IPS-15b (cell line): ENCODE measurements at regions not wholly inside any gene's neighbourhood (a gene's known extent, or its start where the extent isn't known, plus 50 kb on each side); places are given as distances from the start of the nearest gene placed in this dataset.

ENCODE experiments used
- H3K27me3 ChIP-seq: one replicate; pipeline ENCODE4 v1.6.1; 2013; ENCODE audit warnings: low read length; ENCODE audit not compliant: control insufficient read depth, insufficient read depth
- H3K36me3 ChIP-seq: one replicate; pipeline ENCODE4 v1.6.1; 2013; ENCODE audit warnings: low read length; ENCODE audit not compliant: control insufficient read depth, insufficient read depth
- H3K4me1 ChIP-seq: one replicate; pipeline ENCODE4 v1.6.1; 2013; ENCODE audit warnings: mild to moderate bottlenecking, low read length; ENCODE audit not compliant: control insufficient read depth, insufficient read depth
- H3K4me3 ChIP-seq: one replicate; pipeline ENCODE4 v1.5.1; 2013; ENCODE audit warnings: low read depth, low read length
- H3K9ac ChIP-seq: one replicate; pipeline ENCODE4 v1.6.1; 2013; ENCODE audit warnings: low read depth, mild to moderate bottlenecking, low read length
- H3K9me3 ChIP-seq: one replicate; pipeline ENCODE4 v1.6.1; 2013; ENCODE audit warnings: mild to moderate bottlenecking, low read length; ENCODE audit not compliant: control insufficient read depth, insufficient read depth

- H3K4me3 ChIP-seq: no peak overlapping the region
- no peak overlapping the region for H3K9ac ChIP-seq
- H3K4me1 ChIP-seq: no peaks in the 10 kb centered on the region
- no peaks in the 10 kb centered on the region for H3K27me3 ChIP-seq
- H3K9me3 ChIP-seq: no peaks in the 10 kb centered on the region
- H3K36me3 ChIP-seq: no peaks in the 10 kb centered on the region
These were observed 470.4 kb upstream of the USP24 start for GRCh38 chr1:55685560-55685959.

- H3K9me3 ChIP-seq: no peaks in the 10 kb centered on the region
- H3K36me3 ChIP-seq: no peaks in the 10 kb centered on the region
- H3K4me1 ChIP-seq: no peaks in the 10 kb centered on the region
- H3K4me3 ChIP-seq: no peak overlapping the region
- H3K9ac ChIP-seq: no peak overlapping the region
- no peaks in the 10 kb centered on the region for H3K27me3 ChIP-seq
These were observed 469.0 kb upstream of the USP24 start for GRCh38 chr1:55684131-55684650.

GRCh38 chr1:55682198-55682597, 467.0 kb upstream of the USP24 start:
- H3K9ac ChIP-seq: no peak overlapping the region
- H3K4me3 ChIP-seq: no peak overlapping the region
- no peaks in the 10 kb centered on the region for H3K36me3 ChIP-seq
- H3K27me3 ChIP-seq: no peaks in the 10 kb centered on the region
- H3K4me1 ChIP-seq: no peaks in the 10 kb centered on the region
- H3K9me3 ChIP-seq: no peaks in the 10 kb centered on the region

GRCh38 chr1:55679971-55680370, 464.8 kb upstream of the USP24 start:
- Histone ChIP-seq H3K9me3 (no peaks in the 10 kb centered on the region), H3K4me1 (no peaks in the 10 kb centered on the region), H3K36me3 (no peaks in the 10 kb centered on the region), H3K27me3 (no peaks in the 10 kb centered on the region), H3K4me3 (no peak overlapping the region), H3K9ac (no peak overlapping the region)

- no peak overlapping the region for H3K9ac ChIP-seq
- H3K36me3 ChIP-seq: no peaks in the 10 kb centered on the region
- H3K9me3 ChIP-seq: no peaks in the 10 kb centered on the region
- no peaks in the 10 kb centered on the region for H3K27me3 ChIP-seq
- no peak overlapping the region for H3K4me3 ChIP-seq
- no peaks in the 10 kb centered on the region for H3K4me1 ChIP-seq
These were observed 458.3 kb upstream of the USP24 start for GRCh38 chr1:55673416-55673815.

- no peaks in the 10 kb centered on the region for H3K27me3 ChIP-seq
- H3K36me3 ChIP-seq: no peaks in the 10 kb centered on the region
- H3K9ac ChIP-seq: no peak overlapping the region
- H3K9me3 ChIP-seq: no peaks in the 10 kb centered on the region
- no peaks in the 10 kb centered on the region for H3K4me1 ChIP-seq
- no peak overlapping the region for H3K4me3 ChIP-seq
These were observed 455.3 kb upstream of the USP24 start for GRCh38 chr1:55670331-55671082.

- Histone ChIP-seq H3K9ac (no peak overlapping the region), H3K36me3 (no peaks in the 10 kb centered on the region), H3K4me1 (no peaks in the 10 kb centered on the region), H3K4me3 (no peak overlapping the region), H3K27me3 (no peaks in the 10 kb centered on the region), H3K9me3 (no peaks in the 10 kb centered on the region)
These were observed 454.1 kb upstream of the USP24 start for GRCh38 chr1:55669293-55669692.

GRCh38 chr1:55662875-55663274, 447.7 kb upstream of the USP24 start:
- H3K9ac ChIP-seq: no peak overlapping the region
- no peaks in the 10 kb centered on the region for H3K27me3 ChIP-seq
- H3K9me3 ChIP-seq: no peaks in the 10 kb centered on the region
- H3K4me1 ChIP-seq: no peaks in the 10 kb centered on the region
- H3K4me3 ChIP-seq: no peak overlapping the region
- H3K36me3 ChIP-seq: no peaks in the 10 kb centered on the region

GRCh38 chr1:55658917-55659316, 443.8 kb upstream of the USP24 start:
- Histone ChIP-seq H3K36me3 (no peaks in the 10 kb centered on the region), H3K9ac (no peak overlapping the region), H3K27me3 (no peaks in the 10 kb centered on the region), H3K9me3 (no peaks in the 10 kb centered on the region), H3K4me1 (no peaks in the 10 kb centered on the region), H3K4me3 (no peak overlapping the region)

GRCh38 chr1:55654750-55655149, 439.6 kb upstream of the USP24 start:
- H3K4me3 ChIP-seq: no peak overlapping the region
- H3K4me1 ChIP-seq: no peaks in the 10 kb centered on the region

GRCh38 chr1:55654171-55654570, 439.0 kb upstream of the USP24 start:
- Histone ChIP-seq H3K4me1 (no peaks in the 10 kb centered on the region), H3K27me3 (no peaks in the 10 kb centered on the region), H3K4me3 (no peak overlapping the region), H3K9me3 (no peaks in the 10 kb centered on the region), H3K36me3 (no peaks in the 10 kb centered on the region), H3K9ac (no peak overlapping the region)

More at GRCh38 chr1:55654750-55655149, 439.6 kb upstream of the USP24 start:
- Histone ChIP-seq H3K36me3 (no peaks in the 10 kb centered on the region), H3K27me3 (no peaks in the 10 kb centered on the region), H3K9ac (no peak overlapping the region), H3K9me3 (no peaks in the 10 kb centered on the region)

- no peaks in the 10 kb centered on the region for H3K9me3 ChIP-seq
- H3K9ac ChIP-seq: no peak overlapping the region
- no peaks in the 10 kb centered on the region for H3K36me3 ChIP-seq
- H3K4me1 ChIP-seq: no peaks in the 10 kb centered on the region
- no peak overlapping the region for H3K4me3 ChIP-seq
- H3K27me3 ChIP-seq: no peaks in the 10 kb centered on the region
These were observed 435.3 kb upstream of the USP24 start for GRCh38 chr1:55650444-55650843.
